Neural crest cell (in vitro differentiated cells): ENCODE measurements at regions not wholly inside any gene's neighbourhood (a gene's known extent, or its start where the extent isn't known, plus 50 kb on each side); places are given as distances from the start of the nearest gene placed in this dataset.

Experiments
- DNase-seq: peaks from one replicate; pipeline ENCODE4 v3.0.0; 2021; ENCODE audit warnings: low read depth, mixed read lengths, low spot score
- H3K27ac Mint-ChIP-seq: one replicate; pipeline ENCODE4 v1.8.0; 2021; ENCODE audit warnings: mild to moderate bottlenecking, mixed read lengths; ENCODE audit not compliant: unreplicated experiment
- H3K27me3 Mint-ChIP-seq: 2 replicates; pipeline ENCODE4 v1.8.0; 2021; ENCODE audit warnings: low read depth, mild to moderate bottlenecking, mixed read lengths
- H3K36me3 Mint-ChIP-seq: 2 replicates; pipeline ENCODE4 v1.8.0; 2021; ENCODE audit warnings: low read depth, mild to moderate bottlenecking, mixed read lengths
- H3K4me1 Mint-ChIP-seq: 2 replicates; pipeline ENCODE4 v1.8.0; 2021; ENCODE audit warnings: mixed read lengths
- H3K4me3 Mint-ChIP-seq: one replicate; pipeline ENCODE4 v1.8.0; 2021; ENCODE audit warnings: mild to moderate bottlenecking, mixed read lengths
- H3K9me3 Mint-ChIP-seq: 2 replicates; pipeline ENCODE4 v1.8.0; 2021; ENCODE audit warnings: mixed read lengths
- TF ChIP-seq, protein P1 (sequence below): fragments of 200-600 bp; sonication (generic); conservative IDR thresholded peaks from 2 replicates; pipeline ENCODE4 v1.5.0; 2021; ENCODE audit warnings: antibody characterized with exemption, mild to moderate bottlenecking

- Mint-ChIP-seq H3K36me3 (no peaks in the 10 kb centered on the region), H3K9me3 (no peaks in the 10 kb centered on the region), H3K4me3 (no peak overlapping the region), H3K27me3 (peaks cover 40% of the 10 kb centered on the region), H3K4me1 (no peaks in the 10 kb centered on the region), H3K27ac (no peak overlapping the region)
- no peak for DNase-seq
- TF ChIP-seq, protein P1, sequence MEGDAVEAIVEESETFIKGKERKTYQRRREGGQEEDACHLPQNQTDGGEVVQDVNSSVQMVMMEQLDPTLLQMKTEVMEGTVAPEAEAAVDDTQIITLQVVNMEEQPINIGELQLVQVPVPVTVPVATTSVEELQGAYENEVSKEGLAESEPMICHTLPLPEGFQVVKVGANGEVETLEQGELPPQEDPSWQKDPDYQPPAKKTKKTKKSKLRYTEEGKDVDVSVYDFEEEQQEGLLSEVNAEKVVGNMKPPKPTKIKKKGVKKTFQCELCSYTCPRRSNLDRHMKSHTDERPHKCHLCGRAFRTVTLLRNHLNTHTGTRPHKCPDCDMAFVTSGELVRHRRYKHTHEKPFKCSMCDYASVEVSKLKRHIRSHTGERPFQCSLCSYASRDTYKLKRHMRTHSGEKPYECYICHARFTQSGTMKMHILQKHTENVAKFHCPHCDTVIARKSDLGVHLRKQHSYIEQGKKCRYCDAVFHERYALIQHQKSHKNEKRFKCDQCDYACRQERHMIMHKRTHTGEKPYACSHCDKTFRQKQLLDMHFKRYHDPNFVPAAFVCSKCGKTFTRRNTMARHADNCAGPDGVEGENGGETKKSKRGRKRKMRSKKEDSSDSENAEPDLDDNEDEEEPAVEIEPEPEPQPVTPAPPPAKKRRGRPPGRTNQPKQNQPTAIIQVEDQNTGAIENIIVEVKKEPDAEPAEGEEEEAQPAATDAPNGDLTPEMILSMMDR, result no peak
These were observed 201.1 kb upstream of the CADPS start for GRCh38 chr3:63076357-63076756.

DNA sequence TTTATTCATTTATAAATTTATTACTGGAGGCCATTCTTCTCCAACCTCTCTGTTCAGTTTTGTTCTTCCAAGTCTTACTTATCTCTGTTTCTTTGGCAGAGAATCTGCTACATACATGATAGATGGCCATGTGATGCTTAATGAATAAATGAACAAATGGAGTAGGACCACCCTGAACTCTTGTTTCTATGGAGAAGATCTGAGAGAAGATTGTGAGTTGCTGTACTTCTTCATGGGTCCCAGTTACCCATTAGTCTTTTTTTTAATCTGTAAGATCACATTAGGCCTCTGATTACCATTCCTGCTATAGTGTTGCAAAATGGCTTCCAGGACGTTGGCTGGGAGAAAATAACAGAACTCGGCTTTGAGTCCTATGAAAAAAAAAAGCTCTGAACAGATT is 191.9 kb upstream of the SYNPR start:
- no peak for DNase-seq
- H3K4me3 Mint-ChIP-seq, result no peak overlapping the region
- no peak overlapping the region for H3K27ac Mint-ChIP-seq
- TF ChIP-seq, protein P1, result no peak
- H3K9me3 Mint-ChIP-seq, result peaks cover 14% of the 10 kb centered on the region
- H3K4me1 Mint-ChIP-seq, result no peaks in the 10 kb centered on the region
- no peaks in the 10 kb centered on the region for H3K36me3 Mint-ChIP-seq
- peaks cover 8% of the 10 kb centered on the region for H3K27me3 Mint-ChIP-seq

DNA sequence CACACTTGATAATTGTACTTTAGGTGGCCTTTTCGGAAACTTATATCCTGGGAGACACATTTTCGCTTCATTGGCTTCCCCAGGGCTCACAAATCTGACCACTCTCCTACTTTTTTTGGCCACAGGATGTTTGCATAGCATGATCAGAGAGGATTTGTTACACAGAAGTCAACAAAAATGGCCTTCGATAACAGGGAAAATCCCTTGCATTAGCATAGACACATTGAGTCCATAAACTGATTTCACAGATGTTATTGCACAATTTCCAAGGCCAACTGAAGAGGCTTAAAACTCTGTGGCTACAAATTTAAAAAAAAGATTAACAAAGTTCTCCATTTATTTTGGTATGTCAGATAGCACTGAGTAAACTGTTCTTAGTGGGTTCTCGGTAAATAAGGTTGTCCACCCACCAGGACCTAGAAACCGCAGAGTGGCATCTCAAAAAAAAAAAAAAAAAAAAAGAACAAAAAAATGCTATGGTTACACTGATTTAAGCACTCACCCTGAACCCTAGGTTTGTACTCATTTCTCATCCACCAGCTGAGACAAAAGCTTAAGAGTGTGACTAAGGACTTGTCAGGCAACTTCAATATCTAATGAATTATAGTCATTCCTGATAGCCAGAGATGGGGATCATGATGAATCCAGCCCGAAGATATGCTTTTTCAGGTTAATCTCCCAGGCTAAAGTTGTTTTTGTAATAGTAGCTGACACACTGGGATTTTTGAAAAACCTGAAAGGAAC is 188.9 kb upstream of the SYNPR start:
- DNase-seq, result no peak
- H3K36me3 Mint-ChIP-seq, result no peaks in the 10 kb centered on the region
- peaks cover 21% of the 10 kb centered on the region for H3K27me3 Mint-ChIP-seq
- H3K4me3 Mint-ChIP-seq, result no peak overlapping the region
- TF ChIP-seq, protein P1, result no peak
- no peaks in the 10 kb centered on the region for H3K4me1 Mint-ChIP-seq
- H3K27ac Mint-ChIP-seq, result no peak overlapping the region
- H3K9me3 Mint-ChIP-seq, result no peaks in the 10 kb centered on the region

DNA sequence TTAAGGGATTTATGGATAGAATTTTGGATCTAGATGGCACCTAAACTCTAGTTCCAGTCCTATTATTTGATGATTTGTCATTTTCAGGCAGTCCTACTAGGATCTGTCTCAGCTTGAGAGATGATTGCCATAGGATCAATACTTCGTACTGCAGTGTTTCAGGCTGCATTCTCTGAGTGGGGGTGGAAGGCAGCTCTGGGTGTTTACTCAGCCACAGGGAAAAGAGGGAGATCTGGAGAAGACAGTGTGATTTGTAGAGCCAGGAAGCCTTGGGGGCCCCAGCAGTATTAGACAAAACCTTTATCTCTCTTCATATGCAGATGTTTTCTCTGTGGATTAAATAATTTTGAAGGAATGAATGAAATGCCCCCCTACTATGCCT is 188.4 kb upstream of the SYNPR start:
- H3K4me1 Mint-ChIP-seq, result no peaks in the 10 kb centered on the region
- TF ChIP-seq, protein P1, result no peak
- no peaks in the 10 kb centered on the region for H3K9me3 Mint-ChIP-seq
- H3K4me3 Mint-ChIP-seq, result no peak overlapping the region
- no peaks in the 10 kb centered on the region for H3K36me3 Mint-ChIP-seq
- H3K27me3 Mint-ChIP-seq, result peaks cover 24% of the 10 kb centered on the region
- no peak for DNase-seq
- no peak overlapping the region for H3K27ac Mint-ChIP-seq

DNA sequence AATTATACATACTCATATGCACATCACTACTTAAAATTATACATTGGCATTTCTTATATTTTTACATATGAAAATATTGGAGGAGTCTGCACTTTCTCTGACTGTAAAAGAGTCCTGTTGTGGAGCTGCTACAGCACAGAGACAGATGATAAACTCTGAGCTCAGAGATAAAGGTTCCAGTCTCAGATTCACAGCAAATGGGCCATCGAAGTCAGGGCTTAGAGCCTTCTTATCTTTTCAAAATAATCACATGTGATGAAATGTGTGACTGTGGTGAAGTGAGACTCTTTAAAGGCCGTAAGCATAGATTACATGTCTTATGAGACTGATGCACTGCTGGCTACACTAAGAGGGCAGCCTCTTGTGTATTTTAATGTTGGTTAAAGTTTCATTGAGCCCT is 187.5 kb upstream of the SYNPR start:
- TF ChIP-seq, protein P1, result no peak
- Mint-ChIP-seq H3K4me1 (peaks cover 4% of the 10 kb centered on the region), H3K9me3 (no peaks in the 10 kb centered on the region), H3K27ac (no peak overlapping the region), H3K27me3 (peaks cover 24% of the 10 kb centered on the region), H3K4me3 (no peak overlapping the region), H3K36me3 (no peaks in the 10 kb centered on the region)
- DNase-seq, result no peak
